ENCODE measurements at regions not wholly inside any gene's neighbourhood (a gene's known extent, or its start where the extent isn't known, plus 50 kb on each side); places are given as distances from the start of the nearest gene placed in this dataset.

GRCh38 chr7:152913492-152913891 is 153.9 kb downstream of the ACTR3B start (continued):
- no peak for TF ChIP-seq STAT6 (CRISPR knock-in tag; conservative IDR thresholded peaks at IDR 0.05; ENCODE audit: low read depth)
- no peak for TF ChIP-seq ZMAT4 (CRISPR knock-in tag; IDR thresholded peaks at IDR 0.05)
- TF ChIP-seq ELF4 (CRISPR knock-in tag; IDR thresholded peaks at IDR 0.05; ENCODE audit: low read depth), result no peak
- TF ChIP-seq MXD4 (CRISPR knock-in tag; IDR thresholded peaks at IDR 0.05; ENCODE audit: borderline replicate concordance), result no peak
- no peak for TF ChIP-seq MAX (CRISPR knock-in tag; IDR thresholded peaks at IDR 0.05)
- TF ChIP-seq, protein P1, sequence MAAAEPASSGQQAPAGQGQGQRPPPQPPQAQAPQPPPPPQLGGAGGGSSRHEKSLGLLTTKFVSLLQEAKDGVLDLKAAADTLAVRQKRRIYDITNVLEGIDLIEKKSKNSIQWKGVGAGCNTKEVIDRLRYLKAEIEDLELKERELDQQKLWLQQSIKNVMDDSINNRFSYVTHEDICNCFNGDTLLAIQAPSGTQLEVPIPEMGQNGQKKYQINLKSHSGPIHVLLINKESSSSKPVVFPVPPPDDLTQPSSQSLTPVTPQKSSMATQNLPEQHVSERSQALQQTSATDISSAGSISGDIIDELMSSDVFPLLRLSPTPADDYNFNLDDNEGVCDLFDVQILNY (CRISPR knock-in tag; IDR thresholded peaks at IDR 0.05), result no peak
- TF ChIP-seq, protein P2, sequence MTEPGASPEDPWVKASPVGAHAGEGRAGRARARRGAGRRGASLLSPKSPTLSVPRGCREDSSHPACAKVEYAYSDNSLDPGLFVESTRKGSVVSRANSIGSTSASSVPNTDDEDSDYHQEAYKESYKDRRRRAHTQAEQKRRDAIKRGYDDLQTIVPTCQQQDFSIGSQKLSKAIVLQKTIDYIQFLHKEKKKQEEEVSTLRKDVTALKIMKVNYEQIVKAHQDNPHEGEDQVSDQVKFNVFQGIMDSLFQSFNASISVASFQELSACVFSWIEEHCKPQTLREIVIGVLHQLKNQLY (CRISPR knock-in tag; IDR thresholded peaks at IDR 0.05), result no peak
- no peak for TF ChIP-seq CREM (CRISPR knock-in tag; IDR thresholded peaks at IDR 0.05)
- TF ChIP-seq FOXP1 (CRISPR knock-in tag; IDR thresholded peaks at IDR 0.05; ENCODE audit: borderline replicate concordance), result no peak
- no peak for TF ChIP-seq MYBL2 (CRISPR knock-in tag; IDR thresholded peaks at IDR 0.05)
- no peak for TF ChIP-seq GABPB1 (CRISPR knock-in tag; IDR thresholded peaks at IDR 0.05)
- TF ChIP-seq ARID4B (CRISPR knock-in tag; IDR thresholded peaks at IDR 0.05; ENCODE audit: borderline replicate concordance), result no peak
- no peak for TF ChIP-seq ZNF121 (CRISPR knock-in tag; IDR thresholded peaks at IDR 0.05)
- no peak for TF ChIP-seq FOXJ3 (CRISPR knock-in tag; IDR thresholded peaks at IDR 0.05; ENCODE audit: borderline replicate concordance)

DNA sequence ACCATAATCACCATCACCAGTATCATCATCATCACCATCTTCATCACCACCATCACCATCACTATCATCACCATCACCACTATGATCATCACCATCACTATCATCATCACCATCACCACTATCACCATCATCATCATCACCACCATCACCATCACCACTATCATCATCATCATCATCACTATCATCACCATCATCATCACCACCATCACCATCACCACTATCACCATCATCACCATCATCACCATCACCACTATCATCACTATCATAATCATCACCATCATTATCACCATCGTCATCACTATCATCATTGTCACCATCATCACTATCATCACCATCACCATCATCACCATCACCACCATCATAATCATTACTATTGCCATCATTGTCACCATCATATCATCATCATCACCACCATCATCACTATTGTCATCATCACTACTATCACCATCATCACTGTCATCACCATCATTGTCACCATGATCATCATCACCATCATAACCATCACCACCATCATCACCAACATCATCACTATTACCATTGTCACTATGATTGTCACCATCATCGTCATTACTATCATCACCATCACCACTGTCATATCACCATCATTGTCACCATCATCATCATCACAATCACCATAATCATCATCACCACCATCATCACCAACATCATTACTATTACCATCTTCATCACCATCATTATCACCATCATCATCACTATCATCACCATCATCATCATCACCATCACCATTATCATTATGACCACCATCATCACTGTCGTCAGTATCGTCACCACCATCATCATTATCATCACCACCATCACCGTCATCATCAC is 154.7 kb downstream of the ACTR3B start:
- CTCF ChIA-PET, result no interaction called here
- Mint-ChIP-seq H3K27ac (no peak overlapping the region), H3K36me3 (0 out of 2 replicates have a peak, but pooled peaks cover 3% of the 10 kb centered on the region), H3K27me3 (ENCODE audit: low read depth) (peaks cover 3% of the 10 kb centered on the region; the same call in 1 of the 2 replicates), H3K4me3 (no peak overlapping the region), H3K4me1 (peaks cover 12% of the 10 kb centered on the region), H3K9me3 (peaks cover 8% of the 10 kb centered on the region)
- ATAC-seq (no peak), DNase-seq (ENCODE audit: low spot score) (no peak)
- POLR2A ChIA-PET, result no interaction called here
- TF ChIP-seq ZNF532 (CRISPR knock-in tag; IDR thresholded peaks at IDR 0.05; ENCODE audit: borderline replicate concordance) (no peak), FOXJ3 (CRISPR knock-in tag; IDR thresholded peaks at IDR 0.05; ENCODE audit: borderline replicate concordance) (no peak), HMGA2 (CRISPR knock-in tag; IDR thresholded peaks at IDR 0.05) (no peak), ZNF396 (CRISPR knock-in tag; IDR thresholded peaks at IDR 0.05; ENCODE audit: borderline replicate concordance) (no peak), OVOL2 (CRISPR knock-in tag; IDR thresholded peaks at IDR 0.05; ENCODE audit: borderline replicate concordance) (no peak)
- TF ChIP-seq, protein P3, sequence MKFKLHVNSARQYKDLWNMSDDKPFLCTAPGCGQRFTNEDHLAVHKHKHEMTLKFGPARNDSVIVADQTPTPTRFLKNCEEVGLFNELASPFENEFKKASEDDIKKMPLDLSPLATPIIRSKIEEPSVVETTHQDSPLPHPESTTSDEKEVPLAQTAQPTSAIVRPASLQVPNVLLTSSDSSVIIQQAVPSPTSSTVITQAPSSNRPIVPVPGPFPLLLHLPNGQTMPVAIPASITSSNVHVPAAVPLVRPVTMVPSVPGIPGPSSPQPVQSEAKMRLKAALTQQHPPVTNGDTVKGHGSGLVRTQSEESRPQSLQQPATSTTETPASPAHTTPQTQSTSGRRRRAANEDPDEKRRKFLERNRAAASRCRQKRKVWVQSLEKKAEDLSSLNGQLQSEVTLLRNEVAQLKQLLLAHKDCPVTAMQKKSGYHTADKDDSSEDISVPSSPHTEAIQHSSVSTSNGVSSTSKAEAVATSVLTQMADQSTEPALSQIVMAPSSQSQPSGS (CRISPR knock-in tag; IDR thresholded peaks at IDR 0.05; ENCODE audit: borderline replicate concordance, low read depth), result no peak

All from WTC11 (cell line).